PFSK-1 (cell line): ENCODE measurements at regions not wholly inside any gene's neighbourhood (a gene's known extent, or its start where the extent isn't known, plus 50 kb on each side); places are given as distances from the start of the nearest gene placed in this dataset.

Source experiments
- SIN3A ChIP-seq: IDR thresholded peaks from 2 replicates; pipeline ENCODE4 v1.6.1; 2012; ENCODE audit warnings: mild to moderate bottlenecking, low read length, moderate library complexity, borderline replicate concordance; ENCODE audit not compliant: insufficient read depth
- TF ChIP-seq, protein P1 (sequence below), 2 experiments: IDR thresholded peaks; 2 replicates each; pipeline versions ENCODE4 v1.6.1 to v1.8.0; 2011 to 2012; ENCODE audit warnings: low read depth in 2 of 2, low read length in 2 of 2, control low read depth in 1 of 2, inconsistent platforms in 1 of 2, mild to moderate bottlenecking in 1 of 2, moderate library complexity in 1 of 2; ENCODE audit not compliant: insufficient read depth in 1 of 2

DNA sequence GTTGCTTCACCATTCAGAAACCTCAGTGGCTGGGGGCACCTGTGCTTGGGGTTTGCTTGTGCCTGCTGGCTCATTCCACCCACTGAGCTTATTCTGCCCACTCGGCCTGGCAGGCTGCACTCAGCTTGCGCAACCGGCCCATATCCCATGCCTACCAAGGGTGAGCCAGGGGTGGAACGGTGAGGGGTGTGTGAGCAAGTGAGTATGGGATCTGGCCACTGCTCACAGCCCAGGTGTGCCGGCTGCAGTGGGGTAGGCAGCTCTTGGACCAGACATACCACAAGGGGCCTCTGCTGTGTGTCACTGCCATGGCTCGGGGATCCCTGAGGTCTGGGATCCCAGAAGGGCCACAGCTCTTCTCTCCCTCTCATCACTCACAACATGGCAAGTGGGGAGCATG is 1000.5 kb upstream of the CRIM1 start:
- no peak for TF ChIP-seq SIN3A
- TF ChIP-seq, protein P1, sequence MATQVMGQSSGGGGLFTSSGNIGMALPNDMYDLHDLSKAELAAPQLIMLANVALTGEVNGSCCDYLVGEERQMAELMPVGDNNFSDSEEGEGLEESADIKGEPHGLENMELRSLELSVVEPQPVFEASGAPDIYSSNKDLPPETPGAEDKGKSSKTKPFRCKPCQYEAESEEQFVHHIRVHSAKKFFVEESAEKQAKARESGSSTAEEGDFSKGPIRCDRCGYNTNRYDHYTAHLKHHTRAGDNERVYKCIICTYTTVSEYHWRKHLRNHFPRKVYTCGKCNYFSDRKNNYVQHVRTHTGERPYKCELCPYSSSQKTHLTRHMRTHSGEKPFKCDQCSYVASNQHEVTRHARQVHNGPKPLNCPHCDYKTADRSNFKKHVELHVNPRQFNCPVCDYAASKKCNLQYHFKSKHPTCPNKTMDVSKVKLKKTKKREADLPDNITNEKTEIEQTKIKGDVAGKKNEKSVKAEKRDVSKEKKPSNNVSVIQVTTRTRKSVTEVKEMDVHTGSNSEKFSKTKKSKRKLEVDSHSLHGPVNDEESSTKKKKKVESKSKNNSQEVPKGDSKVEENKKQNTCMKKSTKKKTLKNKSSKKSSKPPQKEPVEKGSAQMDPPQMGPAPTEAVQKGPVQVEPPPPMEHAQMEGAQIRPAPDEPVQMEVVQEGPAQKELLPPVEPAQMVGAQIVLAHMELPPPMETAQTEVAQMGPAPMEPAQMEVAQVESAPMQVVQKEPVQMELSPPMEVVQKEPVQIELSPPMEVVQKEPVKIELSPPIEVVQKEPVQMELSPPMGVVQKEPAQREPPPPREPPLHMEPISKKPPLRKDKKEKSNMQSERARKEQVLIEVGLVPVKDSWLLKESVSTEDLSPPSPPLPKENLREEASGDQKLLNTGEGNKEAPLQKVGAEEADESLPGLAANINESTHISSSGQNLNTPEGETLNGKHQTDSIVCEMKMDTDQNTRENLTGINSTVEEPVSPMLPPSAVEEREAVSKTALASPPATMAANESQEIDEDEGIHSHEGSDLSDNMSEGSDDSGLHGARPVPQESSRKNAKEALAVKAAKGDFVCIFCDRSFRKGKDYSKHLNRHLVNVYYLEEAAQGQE (IDR thresholded peaks at IDR 0.05; ENCODE audit: insufficient read depth in 1 of 2, low read depth in 2 of 2, low read length in 2 of 2): no peak
